ENCODE measurements at regions not wholly inside any gene's neighbourhood (a gene's known extent, or its start where the extent isn't known, plus 50 kb on each side); places are given as distances from the start of the nearest gene placed in this dataset.

DNA sequence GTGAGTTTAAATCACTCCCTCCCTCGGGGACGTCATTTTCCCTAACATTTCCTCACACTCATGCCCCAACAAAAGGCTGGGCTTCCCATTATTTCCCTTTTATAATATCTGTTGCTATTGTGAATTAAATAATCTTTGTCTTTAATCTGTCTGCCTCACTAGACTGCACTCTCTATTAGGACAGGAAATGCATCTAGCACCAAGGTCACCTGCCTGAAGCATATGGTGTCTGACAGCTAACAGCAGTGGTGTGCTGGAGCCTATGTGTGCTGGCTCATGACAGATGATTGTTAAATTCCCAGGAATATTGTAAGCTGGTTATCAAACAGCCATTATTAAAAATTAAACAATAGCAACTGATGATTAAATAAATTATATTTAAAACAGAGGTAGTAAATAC lies 237.0 kb upstream of the CEP162 start:
- TF ChIP-seq, protein P1, sequence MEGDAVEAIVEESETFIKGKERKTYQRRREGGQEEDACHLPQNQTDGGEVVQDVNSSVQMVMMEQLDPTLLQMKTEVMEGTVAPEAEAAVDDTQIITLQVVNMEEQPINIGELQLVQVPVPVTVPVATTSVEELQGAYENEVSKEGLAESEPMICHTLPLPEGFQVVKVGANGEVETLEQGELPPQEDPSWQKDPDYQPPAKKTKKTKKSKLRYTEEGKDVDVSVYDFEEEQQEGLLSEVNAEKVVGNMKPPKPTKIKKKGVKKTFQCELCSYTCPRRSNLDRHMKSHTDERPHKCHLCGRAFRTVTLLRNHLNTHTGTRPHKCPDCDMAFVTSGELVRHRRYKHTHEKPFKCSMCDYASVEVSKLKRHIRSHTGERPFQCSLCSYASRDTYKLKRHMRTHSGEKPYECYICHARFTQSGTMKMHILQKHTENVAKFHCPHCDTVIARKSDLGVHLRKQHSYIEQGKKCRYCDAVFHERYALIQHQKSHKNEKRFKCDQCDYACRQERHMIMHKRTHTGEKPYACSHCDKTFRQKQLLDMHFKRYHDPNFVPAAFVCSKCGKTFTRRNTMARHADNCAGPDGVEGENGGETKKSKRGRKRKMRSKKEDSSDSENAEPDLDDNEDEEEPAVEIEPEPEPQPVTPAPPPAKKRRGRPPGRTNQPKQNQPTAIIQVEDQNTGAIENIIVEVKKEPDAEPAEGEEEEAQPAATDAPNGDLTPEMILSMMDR (IDR thresholded peaks at IDR 0.05; ENCODE audit: unreplicated experiment): no peak
- H3K27ac Mint-ChIP-seq: no peak overlapping the region

DNA sequence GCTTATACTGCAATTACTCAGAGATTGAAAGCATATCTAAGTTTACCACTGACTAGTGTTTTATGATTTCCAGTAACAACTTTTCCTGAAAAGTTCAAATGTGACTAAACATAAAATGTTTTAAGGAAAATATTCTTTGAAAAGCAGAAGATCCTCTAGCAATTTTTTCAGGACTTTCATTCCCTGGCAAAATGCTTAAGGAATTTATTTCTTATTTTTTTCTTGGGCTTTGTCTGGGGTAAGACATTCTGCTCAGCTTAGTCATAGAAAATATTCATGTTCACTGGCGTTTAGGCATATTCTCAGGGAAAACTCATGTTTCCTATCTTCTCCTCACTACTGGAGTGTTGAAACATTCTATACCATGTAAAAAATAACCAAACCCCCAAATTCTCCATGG lies 235.3 kb upstream of the CEP162 start:
- no peak overlapping the region for H3K4me3 Mint-ChIP-seq (ENCODE audit: low read depth)
- TF ChIP-seq, protein P1 (IDR thresholded peaks at IDR 0.05; ENCODE audit: unreplicated experiment): no peak
- H3K9me3 Mint-ChIP-seq (ENCODE audit: low read depth): no peaks in the 10 kb centered on the region
- H3K27ac Mint-ChIP-seq: no peak overlapping the region
- no peaks in the 10 kb centered on the region for H3K4me1 Mint-ChIP-seq (ENCODE audit: low read depth)
- DNase-seq (ENCODE audit: low spot score, unreplicated experiment): no peak
- H3K27me3 Mint-ChIP-seq: no peaks in the 10 kb centered on the region
- H3K36me3 Mint-ChIP-seq (ENCODE audit: insufficient read depth): no peaks in the 10 kb centered on the region

More for the DNA sequence above, 237.0 kb upstream of the CEP162 start:
- no peaks in the 10 kb centered on the region for H3K36me3 Mint-ChIP-seq (ENCODE audit: insufficient read depth)
- DNase-seq (ENCODE audit: low spot score, unreplicated experiment): no peak
- H3K4me3 Mint-ChIP-seq (ENCODE audit: low read depth): no peak overlapping the region
- no peaks in the 10 kb centered on the region for H3K9me3 Mint-ChIP-seq (ENCODE audit: low read depth)
- H3K27me3 Mint-ChIP-seq: no peaks in the 10 kb centered on the region
- no peaks in the 10 kb centered on the region for H3K4me1 Mint-ChIP-seq (ENCODE audit: low read depth)

DNA sequence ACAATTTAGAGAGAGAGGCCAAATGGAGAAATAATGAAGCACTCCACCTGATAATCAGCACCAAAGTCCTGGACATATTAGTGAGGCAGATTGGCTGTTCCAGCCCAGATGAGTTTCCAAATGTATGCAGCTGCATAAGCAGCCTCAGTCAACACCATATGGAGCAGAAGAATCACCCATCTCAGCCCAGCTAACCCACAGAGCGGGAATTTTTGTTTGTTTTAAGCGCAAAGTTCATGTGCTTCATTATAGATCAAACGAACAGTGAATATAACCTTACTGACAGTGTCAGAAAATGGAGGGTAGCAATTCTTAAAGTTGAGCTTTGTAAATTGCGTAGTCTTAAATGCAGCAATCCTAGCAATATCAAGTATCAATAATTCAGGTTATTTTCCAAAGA lies 234.0 kb upstream of the CEP162 start:
- TF ChIP-seq, protein P1 (IDR thresholded peaks at IDR 0.05; ENCODE audit: unreplicated experiment): no peak
- H3K4me3 Mint-ChIP-seq (ENCODE audit: low read depth): no peak overlapping the region
- H3K9me3 Mint-ChIP-seq (ENCODE audit: low read depth): no peaks in the 10 kb centered on the region
- H3K4me1 Mint-ChIP-seq (ENCODE audit: low read depth): peaks cover 2% of the 10 kb centered on the region
- no peak overlapping the region for H3K27ac Mint-ChIP-seq
- H3K36me3 Mint-ChIP-seq (ENCODE audit: insufficient read depth): no peaks in the 10 kb centered on the region
- DNase-seq (ENCODE audit: low spot score, unreplicated experiment): no peak
- no peaks in the 10 kb centered on the region for H3K27me3 Mint-ChIP-seq

DNA sequence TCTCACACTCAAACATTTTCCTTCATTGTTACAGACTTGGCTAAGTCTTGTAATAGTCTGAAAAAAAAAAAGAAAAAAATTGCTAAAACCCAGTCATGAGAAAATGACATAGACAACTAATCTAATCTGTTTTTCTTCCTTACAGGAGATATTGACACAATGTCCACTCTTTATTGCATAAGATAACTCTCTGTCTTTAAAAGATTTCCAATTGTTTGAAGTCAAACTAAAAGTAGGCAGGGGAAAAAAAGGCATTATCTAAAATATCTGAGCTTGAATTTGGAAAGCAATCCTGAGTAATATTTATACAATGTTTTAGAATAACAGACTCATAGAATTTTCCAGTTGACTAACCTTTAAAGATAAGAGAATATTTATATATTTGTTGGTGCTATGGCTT lies 233.0 kb upstream of the CEP162 start:
- no peaks in the 10 kb centered on the region for H3K9me3 Mint-ChIP-seq (ENCODE audit: low read depth)
- no peak overlapping the region for H3K27ac Mint-ChIP-seq
- TF ChIP-seq, protein P1 (IDR thresholded peaks at IDR 0.05; ENCODE audit: unreplicated experiment): no peak
- no peak overlapping the region for H3K4me3 Mint-ChIP-seq (ENCODE audit: low read depth)
- DNase-seq (ENCODE audit: low spot score, unreplicated experiment): no peak
- H3K27me3 Mint-ChIP-seq: no peaks in the 10 kb centered on the region
- H3K36me3 Mint-ChIP-seq (ENCODE audit: insufficient read depth): no peaks in the 10 kb centered on the region
- H3K4me1 Mint-ChIP-seq (ENCODE audit: low read depth): peaks cover 2% of the 10 kb centered on the region

DNA sequence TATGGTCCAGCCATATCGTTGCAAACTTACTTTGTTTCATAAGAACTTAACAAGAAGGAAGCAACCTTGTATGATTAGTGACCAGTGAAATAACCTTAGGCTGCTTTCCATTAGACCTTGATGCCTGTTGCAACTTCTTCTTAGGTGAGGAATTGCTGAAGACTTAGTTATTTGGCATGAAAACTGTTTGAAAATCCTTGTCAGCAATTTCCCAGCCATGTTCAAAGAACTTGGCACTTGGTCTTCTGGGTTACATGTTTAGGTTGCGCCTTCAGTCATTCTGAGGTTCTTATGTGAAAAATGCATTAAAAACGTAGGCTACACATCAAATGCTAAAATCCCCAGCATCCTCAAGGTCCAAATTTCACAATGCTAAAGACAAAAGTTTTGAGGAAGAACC lies 232.0 kb upstream of the CEP162 start:
- no peaks in the 10 kb centered on the region for H3K9me3 Mint-ChIP-seq (ENCODE audit: low read depth)
- no peak overlapping the region for H3K4me3 Mint-ChIP-seq (ENCODE audit: low read depth)
- TF ChIP-seq, protein P1 (IDR thresholded peaks at IDR 0.05; ENCODE audit: unreplicated experiment): no peak
- DNase-seq (ENCODE audit: low spot score, unreplicated experiment): no peak
- H3K27me3 Mint-ChIP-seq: no peaks in the 10 kb centered on the region
- no peaks in the 10 kb centered on the region for H3K36me3 Mint-ChIP-seq (ENCODE audit: insufficient read depth)
- H3K4me1 Mint-ChIP-seq (ENCODE audit: low read depth): peaks cover 2% of the 10 kb centered on the region
- H3K27ac Mint-ChIP-seq: no peak overlapping the region
